ENCODE measurements at regions not wholly inside any gene's neighbourhood (a gene's known extent, or its start where the extent isn't known, plus 50 kb on each side); places are given as distances from the start of the nearest gene placed in this dataset.

- DNase-seq (ENCODE audit: low spot score) = no peak
These were observed 256.6 kb downstream of the GBA3 start for GRCh38 chr4:22949161-22949855.

GRCh38 chr4:22947851-22948250 is 255.1 kb downstream of the GBA3 start:
- DNase-seq (ENCODE audit: low spot score) = no peak

- no peak for DNase-seq (ENCODE audit: low spot score)
These were observed 250.3 kb downstream of the GBA3 start for GRCh38 chr4:22942920-22943559.

- DNase-seq (ENCODE audit: low spot score) = no peak
These were observed 249.1 kb downstream of the GBA3 start for GRCh38 chr4:22941688-22942375.

GRCh38 chr4:22932326-22932725 is 239.6 kb downstream of the GBA3 start:
- no peak for DNase-seq (ENCODE audit: low spot score)

GRCh38 chr4:22922426-22922825 is 229.7 kb downstream of the GBA3 start:
- DNase-seq (ENCODE audit: low spot score) = no peak

- no peak for DNase-seq (ENCODE audit: low spot score)
These were observed 229.2 kb downstream of the GBA3 start for GRCh38 chr4:22921936-22922335.

- DNase-seq (ENCODE audit: low spot score) = no peak
These were observed 218.5 kb downstream of the GBA3 start for GRCh38 chr4:22911285-22911684.

- DNase-seq (ENCODE audit: low spot score) = no peak
These were observed 217.5 kb downstream of the GBA3 start for GRCh38 chr4:22910200-22910599.

GRCh38 chr4:22906045-22906444 is 213.3 kb downstream of the GBA3 start:
- DNase-seq (ENCODE audit: low spot score) = no peak

GRCh38 chr4:22903913-22904312 is 211.2 kb downstream of the GBA3 start:
- DNase-seq (ENCODE audit: low spot score) = no peak

- DNase-seq (ENCODE audit: low spot score) = no peak
These were observed 208.9 kb downstream of the GBA3 start for GRCh38 chr4:22901631-22902030.

GRCh38 chr4:22900876-22901275 is 208.1 kb downstream of the GBA3 start:
- no peak for DNase-seq (ENCODE audit: low spot score)

GRCh38 chr4:22897520-22898108 is 204.9 kb downstream of the GBA3 start:
- DNase-seq (ENCODE audit: low spot score) = peak; percentile 4

GRCh38 chr4:22895482-22895881 is 202.7 kb downstream of the GBA3 start:
- DNase-seq (ENCODE audit: low spot score) = no peak

GRCh38 chr4:22884157-22884556 is 191.4 kb downstream of the GBA3 start:
- no peak for DNase-seq (ENCODE audit: low spot score)

GRCh38 chr4:22881411-22881810 is 188.7 kb downstream of the GBA3 start:
- DNase-seq (ENCODE audit: low spot score) = no peak

- no peak for DNase-seq (ENCODE audit: low spot score)
These were observed 184.8 kb downstream of the GBA3 start for GRCh38 chr4:22877486-22878052.

- no peak for DNase-seq (ENCODE audit: low spot score)
These were observed 183.5 kb downstream of the GBA3 start for GRCh38 chr4:22876270-22876669.

- DNase-seq (ENCODE audit: low spot score) = no peak
These were observed 183.0 kb downstream of the GBA3 start for GRCh38 chr4:22875587-22876257.

GRCh38 chr4:22874334-22874912 is 181.7 kb downstream of the GBA3 start:
- no peak for DNase-seq (ENCODE audit: low spot score)

GRCh38 chr4:22873899-22874298 is 181.2 kb downstream of the GBA3 start:
- DNase-seq (ENCODE audit: low spot score) = no peak
